Breast epithelium (tissue), 3 donors: ENCODE measurements at regions not wholly inside any gene's neighbourhood (a gene's known extent, or its start where the extent isn't known, plus 50 kb on each side); places are given as distances from the start of the nearest gene placed in this dataset.

Source experiments
- CTCF ChIP-seq, 3 donors: fragments of 450-650 bp; IDR thresholded peaks; one replicate each; pipeline ENCODE4 v1.5.1; 2016 to 2017; ENCODE audit warnings: antibody characterized with exemption in 3 of 3, mild to moderate bottlenecking in 3 of 3, moderate library complexity in 3 of 3
- POLR2A ChIP-seq: fragments of 450-650 bp; IDR thresholded peaks from one replicate; pipeline ENCODE4 v1.6.1; 2016; ENCODE audit warnings: antibody characterized with exemption, mild to moderate bottlenecking, moderate library complexity
- POLR2AphosphoS5 ChIP-seq, 3 donors: sonication (generic); formaldehyde crosslinking; IDR thresholded peaks; one replicate each; pipeline ENCODE4 v1.6.1; 2017; ENCODE audit warnings: antibody characterized with exemption in 3 of 3

GRCh38 chr13:50459658-50460057, 383.8 kb downstream of the DLEU7 start:
- TF ChIP-seq CTCF (IDR thresholded peaks at IDR 0.05), result no peak
- no peak for TF ChIP-seq POLR2A
- TF ChIP-seq POLR2AphosphoS5 (IDR thresholded peaks at IDR 0.05), result no peak
